GM12872 (cell line): ENCODE measurements at regions not wholly inside any gene's neighbourhood (a gene's known extent, or its start where the extent isn't known, plus 50 kb on each side); places are given as distances from the start of the nearest gene placed in this dataset.
A peak's percentile ranks its signal among the peaks of the same experiment; 100 is the strongest.

Experiments
- TF ChIP-seq, protein P1 (sequence below): IDR thresholded peaks from 3 replicates; pipeline ENCODE4 v1.5.1; 2011; ENCODE audit warnings: low read depth, mild to moderate bottlenecking, low read length, moderate library complexity; ENCODE audit not compliant: insufficient read depth

- TF ChIP-seq, protein P1, sequence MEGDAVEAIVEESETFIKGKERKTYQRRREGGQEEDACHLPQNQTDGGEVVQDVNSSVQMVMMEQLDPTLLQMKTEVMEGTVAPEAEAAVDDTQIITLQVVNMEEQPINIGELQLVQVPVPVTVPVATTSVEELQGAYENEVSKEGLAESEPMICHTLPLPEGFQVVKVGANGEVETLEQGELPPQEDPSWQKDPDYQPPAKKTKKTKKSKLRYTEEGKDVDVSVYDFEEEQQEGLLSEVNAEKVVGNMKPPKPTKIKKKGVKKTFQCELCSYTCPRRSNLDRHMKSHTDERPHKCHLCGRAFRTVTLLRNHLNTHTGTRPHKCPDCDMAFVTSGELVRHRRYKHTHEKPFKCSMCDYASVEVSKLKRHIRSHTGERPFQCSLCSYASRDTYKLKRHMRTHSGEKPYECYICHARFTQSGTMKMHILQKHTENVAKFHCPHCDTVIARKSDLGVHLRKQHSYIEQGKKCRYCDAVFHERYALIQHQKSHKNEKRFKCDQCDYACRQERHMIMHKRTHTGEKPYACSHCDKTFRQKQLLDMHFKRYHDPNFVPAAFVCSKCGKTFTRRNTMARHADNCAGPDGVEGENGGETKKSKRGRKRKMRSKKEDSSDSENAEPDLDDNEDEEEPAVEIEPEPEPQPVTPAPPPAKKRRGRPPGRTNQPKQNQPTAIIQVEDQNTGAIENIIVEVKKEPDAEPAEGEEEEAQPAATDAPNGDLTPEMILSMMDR: no peak
Measured at GRCh38 chr1:200305806-200306205, 104.0 kb downstream of the ZNF281 start.

DNA sequence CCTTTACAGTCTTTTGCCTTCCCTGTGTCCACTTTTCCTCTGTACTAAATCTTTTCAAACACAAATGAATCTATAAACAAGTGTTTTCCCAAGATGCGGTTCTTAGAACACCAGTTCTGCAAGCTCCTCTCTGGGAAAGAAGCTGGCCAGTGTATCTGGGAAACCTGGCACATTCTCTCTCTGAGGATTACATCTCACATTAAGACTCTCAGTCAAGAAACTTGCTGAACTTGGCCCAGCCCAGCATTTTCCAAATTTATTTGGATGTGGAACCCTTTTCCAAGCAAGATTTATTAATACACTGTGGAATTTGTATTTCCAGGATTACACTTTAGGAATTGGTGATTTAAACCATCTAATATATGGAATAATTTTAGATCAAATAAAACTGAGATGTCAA lies 105.7 kb downstream of the ZNF281 start:
- TF ChIP-seq, protein P1: no peak

DNA sequence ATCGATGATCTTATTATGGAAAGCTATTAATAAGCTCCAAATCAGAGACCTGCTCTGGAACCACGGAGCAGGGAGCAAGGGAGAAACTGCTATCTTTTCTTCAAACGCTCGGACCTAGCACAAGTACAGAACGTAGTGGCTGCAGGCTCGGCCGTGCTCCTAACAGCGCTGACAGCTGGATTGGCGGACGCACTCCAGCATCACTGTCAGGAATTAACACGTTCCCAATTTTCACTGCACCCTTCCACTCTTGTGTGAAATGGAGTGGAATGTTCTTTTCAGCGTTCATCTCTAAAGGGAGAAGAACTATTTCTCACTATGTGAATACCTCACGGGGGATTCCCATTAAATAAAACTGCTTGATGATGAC lies 106.9 kb downstream of the ZNF281 start:
- TF ChIP-seq, protein P1: no peak

DNA sequence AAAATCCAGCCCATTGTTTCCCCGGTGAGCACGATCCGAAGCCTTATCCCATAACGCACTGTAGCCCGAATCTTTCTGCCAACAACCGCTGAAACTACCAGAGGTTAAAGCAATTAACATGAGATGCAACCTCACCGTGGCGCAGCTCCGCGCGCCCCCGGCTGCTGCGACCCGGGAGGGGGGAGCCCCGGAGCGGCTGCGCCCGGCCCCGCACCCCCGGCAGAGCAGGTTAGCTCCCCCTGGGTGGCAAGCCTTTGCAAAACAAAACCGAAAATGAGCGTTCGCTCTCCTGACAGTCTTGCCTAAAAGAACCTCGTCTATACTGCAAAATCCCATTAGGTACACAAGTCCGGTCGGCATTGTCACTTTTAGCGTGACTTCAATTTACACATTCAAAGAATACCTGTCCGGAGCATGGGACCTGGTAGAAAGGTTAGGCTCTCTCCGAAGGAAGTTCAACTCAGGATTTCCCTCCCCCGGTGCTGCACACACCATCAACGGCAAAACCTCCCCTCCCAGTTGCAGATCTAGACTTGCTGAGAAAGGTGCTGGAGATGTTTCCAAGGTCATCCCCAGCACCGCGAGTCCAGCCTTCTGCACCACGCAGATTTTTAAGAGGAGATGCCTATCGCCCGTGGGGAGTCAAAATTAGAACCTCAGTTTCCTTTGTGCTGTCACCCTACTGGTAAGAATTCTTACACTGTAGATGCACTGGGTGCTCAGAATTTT lies 107.5 kb downstream of the ZNF281 start:
- TF ChIP-seq, protein P1: 0 out of 3 replicates have a peak, but pooled peaks have one; percentile 9

DNA sequence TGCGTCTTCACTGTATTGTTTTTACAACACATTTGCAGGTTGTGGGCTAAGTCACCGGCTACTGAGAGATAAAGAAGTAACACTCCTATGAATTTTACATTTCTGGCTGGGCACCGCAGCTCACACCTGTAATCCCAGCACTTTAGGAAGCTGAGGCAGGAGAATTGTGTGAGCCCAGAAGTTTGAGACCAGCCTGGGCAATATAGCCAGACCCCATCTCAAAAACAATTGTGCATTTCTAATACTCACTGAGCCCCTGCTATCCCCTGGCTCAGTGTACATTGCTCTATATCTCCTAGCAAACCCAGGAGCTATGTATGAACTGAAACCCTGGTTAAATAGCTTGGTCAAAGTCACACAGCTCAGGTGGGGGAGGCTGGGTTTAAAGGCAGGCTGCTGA lies 108.7 kb downstream of the ZNF281 start:
- TF ChIP-seq, protein P1: no peak

DNA sequence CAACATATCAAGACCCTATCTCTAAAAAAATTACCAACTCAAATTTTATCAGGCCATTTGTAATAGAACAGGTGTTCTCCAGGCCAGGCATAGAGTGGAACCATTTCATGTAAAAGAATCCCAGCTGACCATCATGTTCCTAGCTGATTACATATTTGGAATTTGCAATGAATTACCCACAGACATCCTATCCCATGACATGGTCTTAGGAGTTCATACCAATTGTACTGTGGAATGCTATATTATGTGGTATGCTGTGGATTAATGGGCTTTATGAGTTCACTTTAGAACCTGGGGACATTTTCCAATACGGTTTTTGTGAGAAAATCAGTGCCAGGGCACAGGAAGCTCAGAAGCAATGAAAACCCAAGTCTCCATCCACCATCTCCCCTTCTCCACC lies 110.3 kb downstream of the ZNF281 start:
- TF ChIP-seq, protein P1: no peak

DNA sequence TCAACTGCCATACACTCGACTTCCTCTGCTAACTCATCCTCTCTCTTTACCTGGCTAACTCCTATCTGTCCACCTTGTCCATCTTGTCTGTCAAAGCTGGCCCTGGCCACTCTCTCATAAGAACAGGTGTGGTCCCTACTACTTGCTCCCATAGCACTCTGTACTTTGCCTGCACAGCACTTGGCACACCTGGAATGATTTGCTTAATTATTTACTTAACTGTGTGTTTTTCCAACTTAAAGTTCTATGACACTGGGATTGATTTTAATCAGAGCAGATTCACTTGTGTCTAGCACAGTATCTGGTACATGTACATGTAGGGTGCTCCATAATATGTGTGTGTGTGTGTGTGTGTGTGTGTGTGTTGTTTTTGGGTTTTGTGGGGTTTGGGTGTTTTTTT lies 111.6 kb downstream of the ZNF281 start:
- TF ChIP-seq, protein P1: no peak
